GM13976 (cell line): ENCODE measurements at regions not wholly inside any gene's neighbourhood (a gene's known extent, or its start where the extent isn't known, plus 50 kb on each side); places are given as distances from the start of the nearest gene placed in this dataset.
"Not testable (repeated sequence)": the region's sequence is repeated elsewhere in the genome, so short reads cannot be mapped to it uniquely, and the experiment has no call there.

Source experiments
- DNase-seq: peaks from one replicate; pipeline ENCODE4 v3.0.0; 2012; ENCODE audit warnings: low spot score
- in situ Hi-C: fragments of 300-500 bp; cut with MboI; formaldehyde crosslinking; loops from one replicate; pipeline ENCODE4 v1.12.0; 2022; ENCODE audit warnings: low sequenced_read_pairs, mixed read lengths, inconsistent platforms; ENCODE audit not compliant: unreplicated experiment
- TF ChIP-seq, protein P1 (sequence below): IDR thresholded peaks from 2 replicates; pipeline ENCODE4 v1.5.1; 2012; ENCODE audit warnings: borderline replicate concordance, mild to moderate bottlenecking; ENCODE audit not compliant: insufficient read depth; ENCODE audit errors: extremely low read depth, missing control alignments, control extremely low read depth

DNA sequence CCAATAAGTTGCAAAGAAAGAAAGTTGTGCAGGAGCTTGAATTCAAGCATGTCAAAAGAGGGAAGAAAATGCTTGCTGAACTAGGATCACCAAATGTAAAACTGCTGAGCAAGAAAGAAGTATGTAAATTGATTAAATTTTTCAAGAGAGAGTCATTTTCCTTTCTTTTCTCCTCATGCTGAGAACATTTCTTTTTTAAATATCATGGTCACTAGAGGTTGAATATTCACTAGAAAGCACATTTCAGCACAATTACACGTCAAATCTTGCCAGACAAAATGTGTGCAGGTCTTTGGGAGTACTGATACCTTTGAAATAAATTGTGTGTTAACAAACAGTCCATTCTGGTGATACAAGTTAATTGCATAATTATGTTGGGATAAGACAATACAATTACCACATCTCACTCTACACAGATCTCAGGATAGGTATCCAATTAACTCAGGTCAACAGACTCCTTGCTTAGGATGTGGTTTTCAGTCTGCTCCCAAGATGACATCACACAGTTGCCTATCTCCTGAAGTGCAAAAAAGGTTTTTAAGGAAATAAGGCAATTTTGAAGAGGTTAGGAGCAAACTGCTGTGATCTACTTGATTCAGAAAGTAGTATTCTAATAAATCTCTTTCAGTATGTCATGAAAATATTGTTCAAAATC lies 862.2 kb downstream of the RPS29 start:
- in situ Hi-C loops = no loop called here
- no peak for DNase-seq
- TF ChIP-seq, protein P1, sequence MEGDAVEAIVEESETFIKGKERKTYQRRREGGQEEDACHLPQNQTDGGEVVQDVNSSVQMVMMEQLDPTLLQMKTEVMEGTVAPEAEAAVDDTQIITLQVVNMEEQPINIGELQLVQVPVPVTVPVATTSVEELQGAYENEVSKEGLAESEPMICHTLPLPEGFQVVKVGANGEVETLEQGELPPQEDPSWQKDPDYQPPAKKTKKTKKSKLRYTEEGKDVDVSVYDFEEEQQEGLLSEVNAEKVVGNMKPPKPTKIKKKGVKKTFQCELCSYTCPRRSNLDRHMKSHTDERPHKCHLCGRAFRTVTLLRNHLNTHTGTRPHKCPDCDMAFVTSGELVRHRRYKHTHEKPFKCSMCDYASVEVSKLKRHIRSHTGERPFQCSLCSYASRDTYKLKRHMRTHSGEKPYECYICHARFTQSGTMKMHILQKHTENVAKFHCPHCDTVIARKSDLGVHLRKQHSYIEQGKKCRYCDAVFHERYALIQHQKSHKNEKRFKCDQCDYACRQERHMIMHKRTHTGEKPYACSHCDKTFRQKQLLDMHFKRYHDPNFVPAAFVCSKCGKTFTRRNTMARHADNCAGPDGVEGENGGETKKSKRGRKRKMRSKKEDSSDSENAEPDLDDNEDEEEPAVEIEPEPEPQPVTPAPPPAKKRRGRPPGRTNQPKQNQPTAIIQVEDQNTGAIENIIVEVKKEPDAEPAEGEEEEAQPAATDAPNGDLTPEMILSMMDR = no peak

DNA sequence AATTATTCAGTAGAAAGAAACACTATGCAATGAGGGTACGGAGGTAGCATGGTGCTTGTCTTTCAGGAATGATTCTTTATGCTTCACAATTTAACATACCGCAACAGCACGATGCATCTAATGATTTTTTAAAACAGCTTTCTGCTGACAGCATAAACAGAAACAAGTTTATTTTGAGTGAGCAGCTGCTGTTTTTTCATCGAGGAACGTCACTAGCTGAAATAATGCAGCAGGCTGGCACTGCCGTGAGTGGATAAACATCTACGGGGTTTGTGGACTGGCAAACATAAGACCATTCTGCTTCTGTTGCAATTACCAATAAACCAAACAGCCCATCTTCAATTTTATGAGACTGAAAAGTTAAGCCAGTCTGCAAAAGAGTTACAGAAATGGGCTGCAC lies 871.8 kb downstream of the RPS29 start:
- no peak for DNase-seq
- TF ChIP-seq, protein P1 = no peak
- in situ Hi-C loops = no loop called here

DNA sequence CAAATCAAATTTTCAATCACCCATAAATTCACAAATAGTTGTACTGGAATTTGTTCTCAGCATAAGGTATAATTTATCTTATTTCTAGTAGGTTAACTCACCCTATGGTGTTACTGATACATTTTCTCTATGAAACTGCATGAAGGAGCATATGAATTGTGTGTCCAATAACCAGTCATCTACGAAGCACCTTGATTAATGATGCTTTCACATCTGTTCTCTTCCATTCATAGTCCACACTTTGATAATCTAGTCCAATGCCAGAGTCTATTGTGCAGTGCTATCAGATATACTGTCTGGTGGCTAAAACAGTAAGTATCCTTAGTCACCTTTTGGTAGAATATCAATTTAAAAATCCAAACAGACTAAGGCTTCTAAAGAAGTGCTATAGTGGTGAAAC lies 876.0 kb downstream of the RPS29 start:
- no peak for DNase-seq
- in situ Hi-C loops = no loop called here
- TF ChIP-seq, protein P1 = no peak

DNA sequence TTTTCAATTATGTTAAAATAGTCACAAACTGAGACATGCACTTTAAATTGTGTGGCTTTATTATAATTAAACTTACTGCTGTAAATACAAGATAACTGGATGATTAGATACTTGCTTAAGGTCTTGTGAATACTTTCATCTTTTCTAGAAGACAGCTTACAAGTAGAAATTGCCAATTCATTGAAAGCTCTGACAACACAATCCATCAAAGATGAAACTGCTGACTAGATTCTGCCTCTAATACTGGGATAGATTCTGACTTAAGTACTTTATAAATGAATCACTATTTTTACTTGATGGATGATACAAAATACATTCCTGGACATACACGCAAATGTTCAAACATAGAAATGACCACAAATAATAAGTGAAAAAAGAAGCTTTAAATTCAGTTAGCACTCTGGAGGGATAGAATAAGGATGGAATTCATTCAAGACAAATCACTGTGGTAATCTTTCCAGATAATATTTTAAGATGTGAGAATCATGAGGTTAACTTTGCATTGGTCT lies 876.8 kb downstream of the RPS29 start:
- DNase-seq = no peak
- TF ChIP-seq, protein P1 = no peak
- in situ Hi-C loops = no loop called here

DNA sequence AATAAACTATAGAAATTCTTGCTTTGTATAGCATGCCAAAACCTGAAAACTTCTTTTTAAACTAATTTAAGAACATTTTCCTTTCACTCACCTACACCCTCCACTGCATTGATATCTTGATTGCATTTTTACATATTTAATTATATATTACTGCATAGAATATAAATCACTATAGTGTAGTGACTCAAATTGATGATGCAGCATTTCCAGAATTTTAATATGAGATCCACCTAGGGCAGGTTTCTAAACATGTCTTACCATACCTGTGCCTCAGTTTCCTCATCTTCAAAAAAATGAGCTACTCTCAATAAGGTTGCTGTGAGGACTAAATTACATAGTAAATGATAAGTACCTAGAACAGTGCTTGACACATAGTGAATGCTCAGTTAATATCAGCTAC lies 881.5 kb downstream of the RPS29 start:
- in situ Hi-C loops = no loop called here
- TF ChIP-seq, protein P1 = no peak

DNA sequence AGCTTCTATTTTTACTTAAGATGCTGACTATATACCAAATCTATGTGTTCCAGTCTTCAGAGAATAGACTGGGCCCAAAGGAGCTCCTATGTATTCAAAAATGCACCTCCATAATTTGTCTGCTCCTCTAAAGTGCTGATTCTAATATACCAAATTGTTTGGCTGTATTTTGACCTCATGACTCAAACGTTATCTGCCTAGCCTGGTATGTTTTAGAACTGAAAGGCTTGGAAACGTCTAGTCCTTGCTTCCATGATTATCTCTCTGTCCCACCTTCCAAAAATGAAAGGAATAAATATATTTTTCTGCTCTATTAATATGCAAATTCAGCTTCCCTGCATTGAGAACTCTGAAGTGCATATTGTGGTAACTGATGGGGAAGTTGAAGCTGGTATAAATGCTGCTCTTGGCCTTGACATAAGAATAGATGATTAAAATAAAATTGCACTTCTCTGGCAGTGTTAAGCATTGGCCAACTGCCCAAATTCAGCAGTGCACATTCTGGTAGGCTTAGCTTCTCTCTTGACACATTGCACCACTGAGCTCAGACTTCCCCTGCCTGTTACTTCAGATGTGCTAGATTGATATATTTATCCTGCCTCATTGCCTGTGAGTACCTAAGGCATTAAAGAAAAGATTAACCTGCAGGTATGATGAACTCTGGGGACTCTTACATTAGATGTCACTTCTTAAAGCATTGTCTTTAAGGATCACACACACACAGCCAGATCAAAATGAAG lies 882.3 kb downstream of the RPS29 start:
- in situ Hi-C loops = no loop called here
- DNase-seq = no peak
- TF ChIP-seq, protein P1 = no peak

More for the DNA sequence above, 881.5 kb downstream of the RPS29 start:
- no peak for DNase-seq

DNA sequence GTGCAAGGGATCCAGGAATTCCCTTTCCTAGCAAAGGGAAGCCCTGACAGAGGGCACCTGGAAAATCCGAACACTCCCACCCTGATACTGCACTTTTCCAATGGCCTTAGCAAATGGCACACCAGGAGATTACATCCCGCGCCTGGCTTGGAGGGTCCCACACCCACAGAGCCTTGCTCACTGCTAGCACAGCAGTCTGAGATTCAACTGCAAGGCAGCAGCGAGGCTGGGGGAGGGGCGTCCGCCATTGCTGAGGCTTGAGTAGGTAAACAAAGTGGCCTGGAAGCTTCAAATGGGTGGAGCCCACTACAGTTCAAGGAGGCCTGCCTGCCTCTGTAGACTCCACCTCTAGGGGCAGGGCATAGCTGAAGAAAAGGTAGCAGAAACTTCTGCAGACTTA lies 888.8 kb downstream of the RPS29 start:
- in situ Hi-C loops, DNase-seq: not testable (repeated sequence)
